Stimulated activated CD4-positive, alpha-beta T cell treated with anti-CD3 and anti-CD28 coated beads, Interleukin-4, amount 100 ng/mL, for 1 hour (primary cell): ENCODE measurements at regions not wholly inside any gene's neighbourhood (a gene's known extent, or its start where the extent isn't known, plus 50 kb on each side); places are given as distances from the start of the nearest gene placed in this dataset.
"Not testable (repeated sequence)": the region's sequence is repeated elsewhere in the genome, so short reads cannot be mapped to it uniquely, and the experiment has no call there.

ENCODE experiments used
- DNase-seq: peaks from one replicate; pipeline ENCODE4 v3.0.0-alpha.2; 2020

DNA sequence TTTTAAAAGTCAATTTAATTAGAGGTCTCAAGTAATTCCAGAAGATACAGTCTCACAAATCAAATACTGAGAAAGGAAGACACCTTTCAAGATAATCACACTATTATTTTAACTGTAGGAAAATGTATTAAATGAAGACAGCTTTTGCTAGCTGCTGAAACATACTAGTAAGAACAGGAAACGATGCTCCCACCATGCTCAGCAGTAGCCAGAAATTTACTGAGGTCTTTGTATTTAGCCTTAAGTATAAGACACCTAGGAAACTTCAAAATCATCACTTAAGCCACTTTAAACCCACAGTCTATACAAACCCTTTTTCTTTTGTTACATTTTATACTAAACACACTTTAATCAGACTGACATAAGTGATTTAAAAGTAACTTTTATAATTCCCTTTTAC lies 72.7 kb upstream of the NPIPB12 start:
- DNase-seq = not testable (repeated sequence)

DNA sequence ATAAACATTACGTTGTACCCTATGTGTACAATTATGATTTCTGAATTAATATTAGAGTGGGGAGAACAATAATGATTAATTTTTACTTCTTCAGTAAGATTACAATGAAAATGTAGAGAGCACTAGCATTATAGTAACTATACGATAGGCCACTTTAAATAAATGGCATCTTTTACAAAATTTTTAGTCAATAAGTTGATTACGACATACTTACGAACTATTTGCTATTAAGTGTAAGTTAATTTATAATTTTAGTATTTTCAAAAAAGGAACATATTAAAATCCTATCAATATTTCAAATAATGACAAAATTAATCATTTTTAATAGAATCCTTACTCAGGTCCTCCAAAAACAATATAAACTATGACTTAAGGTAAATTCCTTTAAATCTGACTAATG lies 75.6 kb upstream of the NPIPB12 start:
- DNase-seq = not testable (repeated sequence)

DNA sequence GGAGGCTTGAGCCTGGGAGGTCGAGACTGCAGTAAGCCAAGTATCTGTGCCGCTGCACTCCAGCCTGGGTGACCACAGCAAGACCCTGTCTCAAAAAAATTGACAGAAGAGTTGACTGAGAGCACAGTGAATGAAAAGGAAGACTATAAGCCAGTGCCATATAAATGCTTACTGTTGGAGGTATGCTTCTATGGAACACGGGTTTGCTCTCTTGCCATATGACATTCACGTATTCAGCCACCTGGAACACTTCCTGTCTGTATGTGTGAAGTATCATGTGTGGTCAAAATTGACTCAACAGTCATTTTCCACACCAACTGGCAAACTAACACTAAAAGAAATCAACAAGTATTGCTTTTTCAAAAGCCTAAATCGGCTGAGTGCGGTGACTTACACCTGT lies 71.1 kb upstream of the SPN start:
- not testable (repeated sequence) for DNase-seq

DNA sequence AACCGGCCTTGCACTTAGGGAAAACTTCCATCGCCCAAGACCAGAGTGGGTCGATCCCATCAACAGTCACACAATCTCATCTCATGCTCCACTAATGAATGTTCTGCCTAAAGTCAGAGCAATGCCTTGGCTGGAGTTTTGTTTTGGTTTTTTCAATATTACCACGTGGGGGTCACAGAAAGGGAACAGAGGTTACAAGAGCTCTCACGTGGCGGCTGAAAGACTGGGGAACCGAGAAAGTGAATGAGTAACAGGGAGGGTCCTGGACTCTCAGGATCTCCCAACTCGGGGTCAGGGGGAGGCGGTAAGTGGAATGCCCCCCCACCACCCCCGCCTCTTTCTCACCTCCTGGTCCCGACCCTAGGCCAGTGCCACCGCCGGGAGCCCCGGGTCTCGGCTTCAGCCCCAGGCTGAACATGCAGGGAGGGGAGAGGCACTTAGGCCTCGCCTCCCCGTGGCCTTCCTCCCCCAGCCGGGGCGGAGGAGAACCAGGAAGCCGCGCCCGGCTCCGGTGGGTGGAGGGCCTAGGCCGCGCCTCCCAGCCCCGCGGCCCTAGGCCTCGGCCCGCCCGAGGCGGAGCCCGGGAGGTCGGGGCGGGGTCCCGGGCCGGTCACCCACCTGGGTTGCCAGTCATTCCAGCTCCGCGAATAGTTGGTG lies 68.7 kb upstream of the SPN start:
- peak; percentile 52 for DNase-seq

DNA sequence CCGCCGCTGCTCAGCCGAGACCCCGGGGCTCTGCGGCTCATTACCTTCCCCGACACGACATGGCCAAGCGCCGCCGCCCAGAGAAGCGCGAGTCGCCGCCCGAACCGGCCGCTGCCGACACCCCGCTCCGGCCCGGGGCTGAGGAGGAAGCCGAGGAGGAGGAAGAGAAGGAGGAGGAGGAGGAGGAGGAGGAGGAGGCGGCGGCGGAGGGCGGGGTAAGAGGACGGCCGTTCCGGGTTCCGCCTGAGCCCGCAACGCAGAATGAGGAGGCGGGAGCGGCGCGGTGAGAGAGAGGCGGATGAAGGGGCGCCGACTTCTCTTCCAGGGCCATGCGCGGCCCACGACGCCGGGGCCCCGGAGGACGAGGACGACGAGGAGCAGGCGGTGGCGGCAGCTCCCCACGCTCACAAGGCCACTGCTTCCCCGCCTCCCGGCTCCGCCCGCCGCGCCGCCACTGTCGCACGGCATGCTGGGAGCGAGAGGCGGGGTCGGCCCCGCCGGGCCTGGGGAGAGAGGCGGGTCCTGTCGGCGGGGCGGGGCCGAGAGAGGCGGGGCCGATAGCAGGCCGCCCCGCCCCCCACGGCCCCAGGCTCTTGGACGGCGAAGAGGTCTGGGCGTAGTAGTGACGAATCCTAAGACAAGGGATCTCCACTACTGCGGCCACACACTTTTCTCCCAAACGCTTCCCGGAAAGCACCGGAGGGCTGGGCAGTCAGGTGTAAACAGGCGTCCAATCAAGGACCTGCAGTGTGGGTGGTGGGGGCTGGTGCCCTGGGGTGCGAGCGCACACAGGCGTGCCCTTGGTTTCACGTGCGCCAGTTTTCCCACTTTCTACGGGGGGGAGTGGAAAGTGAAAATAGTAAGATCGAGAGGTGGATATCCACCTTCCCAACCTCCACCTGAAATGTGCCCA lies 67.9 kb upstream of the SPN start:
- DNase-seq = peak; percentile 86

DNA sequence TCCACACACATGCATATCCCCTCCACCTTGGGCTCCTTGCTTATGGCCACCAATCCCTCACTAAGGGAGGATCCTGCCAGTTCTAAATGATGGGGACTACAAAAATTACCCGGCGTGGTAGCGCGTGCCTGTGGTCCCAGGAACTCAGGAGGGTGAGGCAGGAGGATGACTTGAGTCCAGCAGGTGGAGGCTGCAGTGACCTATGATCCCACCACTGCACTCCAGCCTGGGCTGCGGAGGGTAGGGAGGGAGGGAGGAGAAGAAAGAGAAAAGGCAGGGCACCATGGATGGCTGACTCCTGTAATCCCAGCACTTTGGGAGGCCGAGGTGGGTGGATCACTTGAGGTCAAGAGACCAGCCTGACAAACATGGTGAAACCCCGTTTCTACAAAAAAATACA lies 66.0 kb upstream of the SPN start:
- not testable (repeated sequence) for DNase-seq

DNA sequence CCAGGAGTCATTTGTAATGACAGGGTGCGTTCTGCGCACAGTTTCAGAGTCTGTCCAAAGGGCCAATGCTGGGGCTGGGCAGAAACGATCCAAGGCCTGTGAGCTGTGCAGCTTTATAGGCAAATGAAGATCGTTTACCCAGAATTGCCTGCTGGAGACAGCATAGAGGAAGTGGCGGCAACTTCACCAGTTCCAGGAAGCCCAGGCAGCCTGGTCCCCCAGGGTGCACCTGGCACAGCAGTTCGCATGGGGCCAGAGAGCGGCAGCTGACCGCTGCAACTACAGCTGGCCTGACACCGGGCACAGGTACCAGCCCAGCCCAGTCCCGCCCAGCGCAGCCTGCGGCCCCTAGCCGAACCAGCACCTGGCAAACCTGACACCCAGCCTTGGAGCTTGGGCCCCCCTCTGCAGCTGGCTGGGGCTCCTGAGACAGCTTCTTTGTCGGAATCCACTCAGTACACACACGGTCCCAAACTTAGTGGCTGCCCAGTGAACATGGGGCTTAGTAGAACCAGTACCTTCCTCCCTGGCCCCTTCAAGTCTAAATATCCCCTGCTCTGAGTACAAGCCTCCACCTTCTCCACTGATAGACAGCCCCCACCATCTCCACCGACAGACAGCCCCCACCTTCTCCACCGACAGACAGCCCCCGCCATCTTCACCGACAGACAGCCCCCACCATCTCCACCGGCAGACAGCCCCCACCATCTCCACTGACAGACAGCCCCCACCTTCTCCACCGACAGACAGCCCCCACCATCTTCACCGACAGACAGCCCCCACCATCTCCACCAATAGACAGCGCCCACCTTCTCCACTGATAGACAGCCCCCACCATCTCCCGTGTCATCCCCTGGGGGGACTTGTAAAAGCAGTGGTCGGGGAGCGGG lies 62.7 kb upstream of the SPN start:
- DNase-seq = peak; percentile 27

DNA sequence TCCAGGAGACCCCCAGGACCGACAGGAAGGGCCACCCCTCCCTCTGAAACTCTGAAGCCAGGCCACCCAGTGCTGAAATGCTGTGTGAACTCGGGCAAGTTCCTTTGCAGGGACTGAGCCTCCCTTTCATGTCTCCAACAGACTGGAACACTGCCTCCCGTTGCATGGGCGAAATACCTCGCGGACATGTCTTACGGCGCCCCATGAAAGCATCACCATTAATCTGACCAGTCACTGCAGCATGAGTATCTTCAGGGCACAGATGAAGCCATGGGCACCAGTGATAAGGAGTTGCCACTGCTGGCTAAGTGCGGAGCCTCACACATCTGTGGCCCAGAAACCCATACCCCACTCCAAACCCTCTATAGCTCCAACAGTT lies 60.8 kb upstream of the SPN start:
- DNase-seq = not testable (repeated sequence)

DNA sequence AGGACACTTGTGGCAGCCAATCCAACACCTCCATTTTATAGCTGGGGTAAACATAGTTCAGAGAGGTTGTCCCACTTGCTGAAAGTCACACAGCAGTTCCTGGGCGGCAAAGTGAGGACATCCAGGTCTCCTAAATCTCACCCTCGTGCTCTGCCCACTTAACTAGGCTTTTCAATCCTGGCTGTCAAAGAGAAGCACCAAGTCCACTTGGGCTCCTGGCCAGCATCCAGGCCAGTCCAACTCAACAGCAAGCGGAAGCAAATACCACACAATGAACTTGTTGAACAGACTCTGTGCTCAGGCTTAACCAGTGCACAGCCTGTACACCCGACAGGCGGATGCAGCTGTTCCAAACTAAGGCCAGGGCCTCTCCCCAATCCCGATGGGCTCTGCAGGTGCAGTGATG lies 60.4 kb upstream of the SPN start:
- not testable (repeated sequence) for DNase-seq

DNA sequence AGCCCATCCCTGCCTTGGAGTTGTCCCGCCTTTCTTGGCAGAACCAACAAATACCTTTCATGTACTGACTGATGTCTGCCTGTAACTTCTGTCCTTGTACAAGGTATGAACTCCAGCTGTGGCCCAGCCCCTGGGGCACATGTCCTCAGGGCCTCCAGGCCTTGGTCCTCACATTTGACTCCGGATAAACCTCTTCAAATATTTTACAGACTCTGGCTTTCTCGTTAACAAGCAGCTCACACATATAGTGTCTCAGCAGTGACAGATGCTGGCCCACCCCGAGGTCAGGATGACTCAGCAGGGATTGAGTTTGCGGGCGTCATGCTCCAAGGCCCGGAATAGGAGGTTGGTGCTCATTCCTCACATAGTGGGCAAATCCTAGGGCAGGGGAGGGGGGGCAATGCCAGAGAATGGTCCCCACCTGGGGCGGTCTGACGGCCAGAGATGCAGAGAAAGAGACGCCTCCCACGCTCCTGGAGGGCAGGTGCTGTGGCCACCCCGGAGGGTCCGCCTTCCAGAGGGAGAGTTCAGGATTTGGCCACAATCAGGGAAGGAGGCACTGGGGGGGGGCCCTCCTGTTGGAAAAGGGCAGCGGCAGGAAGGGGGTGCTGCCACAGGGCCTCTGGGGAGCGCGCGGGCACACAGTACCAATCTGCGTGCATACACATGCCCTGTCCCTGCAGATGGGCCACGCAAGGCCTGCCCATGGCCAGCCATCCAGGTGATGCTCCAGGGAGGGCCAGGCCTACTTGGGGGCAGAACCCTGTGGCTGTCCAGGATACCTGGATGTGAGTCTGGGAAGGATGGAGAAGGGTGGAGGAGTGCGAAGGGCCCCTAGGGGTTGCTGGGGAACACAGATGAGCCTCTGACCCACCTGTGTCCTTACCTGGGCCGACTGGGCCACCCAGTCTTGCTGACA lies 58.2 kb upstream of the SPN start:
- not testable (repeated sequence) for DNase-seq

DNA sequence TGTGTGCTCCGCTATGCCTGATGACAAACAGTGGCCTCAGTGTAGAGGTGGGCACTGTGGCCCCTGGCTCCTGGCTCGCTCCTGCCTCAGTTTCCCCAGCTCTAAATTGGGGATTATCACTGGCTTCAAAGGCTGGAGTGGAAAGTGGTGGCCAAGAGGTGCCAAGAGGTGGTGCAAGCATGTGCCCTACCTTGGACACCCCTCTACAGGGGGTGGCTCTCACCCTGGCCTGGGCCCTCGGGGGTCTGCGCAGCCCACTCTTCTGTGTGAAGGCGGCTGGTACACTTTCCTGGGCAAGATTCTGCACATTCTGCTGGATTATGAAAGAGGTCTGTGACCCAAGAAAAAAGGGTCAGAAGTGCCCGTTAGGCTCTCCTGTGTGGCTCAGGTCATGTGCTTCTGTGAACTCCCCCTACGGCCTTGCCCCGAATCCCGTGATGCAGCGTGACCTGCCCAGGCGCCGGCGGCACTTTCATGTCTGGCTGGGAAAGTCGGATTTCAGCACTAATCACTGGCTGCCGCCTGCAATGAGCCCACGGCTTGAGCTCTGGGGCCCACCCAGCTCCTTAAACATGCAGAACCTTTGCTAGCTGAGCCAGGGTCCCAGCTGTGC lies 57.3 kb upstream of the SPN start:
- not testable (repeated sequence) for DNase-seq

DNA sequence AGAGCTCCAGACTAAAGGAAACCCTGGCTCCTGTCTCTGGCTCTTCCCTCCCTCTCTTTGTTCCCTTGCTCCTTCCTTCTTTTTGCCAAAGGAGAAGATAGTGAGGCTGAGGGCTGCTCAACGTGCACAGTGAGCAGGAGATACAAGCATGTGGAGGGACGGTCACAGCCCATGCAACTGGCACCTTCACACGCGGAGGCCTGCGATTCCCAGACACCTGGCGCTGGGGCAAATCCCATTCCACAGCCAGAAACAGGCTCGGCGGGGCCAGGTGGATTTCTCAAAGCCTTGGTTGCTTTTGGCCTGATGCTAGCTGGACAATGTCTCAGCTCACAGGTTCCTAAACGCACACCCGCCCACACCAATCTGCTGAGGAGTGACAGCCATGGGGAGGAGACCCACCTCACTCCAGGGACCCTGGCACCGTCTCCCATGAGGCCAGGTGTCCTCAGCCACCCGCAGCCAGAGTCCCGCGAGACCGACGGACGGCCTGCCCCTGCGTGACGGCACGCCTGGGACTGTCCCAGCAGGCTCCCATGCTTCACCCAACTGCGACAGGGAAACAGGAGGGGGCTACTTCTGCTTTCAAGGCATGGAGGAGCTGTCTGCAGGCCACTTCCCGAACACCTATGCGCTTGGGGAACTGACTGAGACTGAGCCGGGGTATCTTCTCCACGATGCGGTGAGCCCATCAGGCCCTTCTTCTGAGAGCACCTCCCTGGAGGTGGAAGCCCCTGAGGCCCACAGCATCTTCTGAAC lies 56.2 kb upstream of the SPN start:
- not testable (repeated sequence) for DNase-seq

DNA sequence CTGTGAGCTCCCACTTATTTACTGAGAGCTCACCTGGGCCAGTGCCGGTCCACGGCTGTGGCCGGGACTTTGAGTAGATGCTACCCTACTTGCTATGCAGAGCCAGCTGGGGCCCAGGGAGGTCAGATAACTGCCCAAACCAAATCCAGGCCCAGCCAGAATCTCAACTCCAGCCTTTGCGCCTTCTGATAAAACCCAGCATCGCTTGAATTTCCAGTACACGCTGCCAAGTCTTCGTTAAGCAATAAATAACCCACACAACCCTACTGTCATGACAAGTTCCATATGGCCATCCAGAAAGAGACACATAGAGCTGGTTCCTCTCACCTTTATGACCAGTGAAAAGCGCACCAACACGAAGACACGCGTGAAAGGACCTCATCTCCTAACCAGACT lies 55.6 kb upstream of the SPN start:
- not testable (repeated sequence) for DNase-seq

DNA sequence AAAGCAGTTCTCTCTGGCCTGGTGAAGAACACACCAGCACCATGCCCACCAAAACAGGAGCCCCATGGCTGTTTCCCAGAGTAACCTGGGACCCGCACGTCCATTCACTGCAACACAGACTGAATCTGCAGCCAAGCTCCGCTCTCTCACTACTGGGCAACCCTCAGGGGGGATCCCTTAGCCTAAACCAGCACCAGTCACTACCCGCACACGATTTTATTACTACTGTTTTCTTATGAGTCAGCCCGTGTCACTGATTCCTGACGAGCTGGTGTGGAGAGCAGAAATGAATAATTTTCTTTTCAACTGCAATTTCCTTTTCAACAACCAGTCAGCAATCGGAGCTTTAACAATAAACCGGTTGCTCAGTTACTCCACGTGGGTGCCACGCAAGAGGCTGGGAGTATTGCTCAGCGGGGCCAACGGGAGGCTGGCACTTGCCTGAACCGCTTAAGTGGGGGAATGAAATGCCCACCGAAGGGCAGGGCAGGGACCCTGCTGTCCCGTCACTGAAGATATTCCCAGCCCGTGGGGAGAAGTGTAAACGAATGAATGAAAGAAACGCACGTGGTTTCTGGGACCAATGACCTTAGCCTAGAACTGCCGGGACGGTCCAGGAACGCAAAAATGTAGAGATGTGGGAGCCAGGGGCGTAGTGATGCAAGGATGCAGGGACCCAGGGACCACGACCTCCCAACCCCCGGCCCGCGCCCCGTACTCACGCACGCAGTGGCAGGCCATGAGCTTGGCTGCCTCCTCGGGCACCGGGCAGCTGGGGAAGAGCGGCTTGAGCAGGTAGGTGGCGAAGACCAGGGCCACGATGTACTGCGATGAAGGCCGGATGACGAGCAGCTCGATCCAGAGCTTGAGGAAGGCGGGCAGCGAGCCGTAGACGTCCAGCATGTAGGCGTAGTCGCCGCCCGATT lies 50.4 kb upstream of the SPN start:
- DNase-seq = peak; percentile 24
